ENCODE measurements at regions not wholly inside any gene's neighbourhood (a gene's known extent, or its start where the extent isn't known, plus 50 kb on each side); places are given as distances from the start of the nearest gene placed in this dataset.

DNA sequence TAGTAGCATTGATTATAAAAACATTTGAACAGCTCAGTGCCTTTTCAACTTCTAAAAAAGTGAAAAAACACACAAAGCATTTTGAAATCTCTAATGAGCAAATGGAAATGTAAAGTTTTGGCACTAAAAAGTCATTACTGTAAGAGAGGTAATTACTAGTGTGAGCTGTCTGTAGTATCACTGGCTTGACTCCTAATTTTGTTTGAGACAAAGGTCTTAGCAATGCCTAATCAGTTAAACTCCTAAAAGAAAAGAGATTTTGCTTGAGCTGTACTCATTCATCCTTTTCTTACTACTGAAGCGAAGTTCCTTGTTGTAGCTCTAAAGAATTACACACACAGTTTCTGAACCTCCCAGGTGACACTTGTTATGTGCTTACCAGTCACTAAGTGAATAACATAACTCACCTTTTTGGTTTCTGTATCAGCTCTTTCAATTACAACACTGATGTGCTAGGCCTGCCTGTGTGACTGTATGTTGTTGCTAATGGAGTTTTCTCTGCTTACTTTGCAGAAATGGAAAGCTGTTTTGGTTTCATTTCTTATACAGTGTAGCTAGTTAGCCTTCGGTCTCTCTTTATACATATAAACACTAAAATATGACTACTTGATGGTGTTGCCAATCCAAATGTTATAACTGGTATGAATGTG, 924.4 kb upstream of the TENM4 start:
- no peak for DNase-seq

GRCh38 chr11:80362563-80363340, 921.9 kb upstream of the TENM4 start:
- DNase-seq: no peak

- DNase-seq: no peak
Measured at GRCh38 chr11:80355251-80355650, 914.4 kb upstream of the TENM4 start.

- no peak for DNase-seq
Measured at GRCh38 chr11:80350541-80350940, 909.7 kb upstream of the TENM4 start.

GRCh38 chr11:80349997-80350396, 909.2 kb upstream of the TENM4 start:
- no peak for DNase-seq

DNA sequence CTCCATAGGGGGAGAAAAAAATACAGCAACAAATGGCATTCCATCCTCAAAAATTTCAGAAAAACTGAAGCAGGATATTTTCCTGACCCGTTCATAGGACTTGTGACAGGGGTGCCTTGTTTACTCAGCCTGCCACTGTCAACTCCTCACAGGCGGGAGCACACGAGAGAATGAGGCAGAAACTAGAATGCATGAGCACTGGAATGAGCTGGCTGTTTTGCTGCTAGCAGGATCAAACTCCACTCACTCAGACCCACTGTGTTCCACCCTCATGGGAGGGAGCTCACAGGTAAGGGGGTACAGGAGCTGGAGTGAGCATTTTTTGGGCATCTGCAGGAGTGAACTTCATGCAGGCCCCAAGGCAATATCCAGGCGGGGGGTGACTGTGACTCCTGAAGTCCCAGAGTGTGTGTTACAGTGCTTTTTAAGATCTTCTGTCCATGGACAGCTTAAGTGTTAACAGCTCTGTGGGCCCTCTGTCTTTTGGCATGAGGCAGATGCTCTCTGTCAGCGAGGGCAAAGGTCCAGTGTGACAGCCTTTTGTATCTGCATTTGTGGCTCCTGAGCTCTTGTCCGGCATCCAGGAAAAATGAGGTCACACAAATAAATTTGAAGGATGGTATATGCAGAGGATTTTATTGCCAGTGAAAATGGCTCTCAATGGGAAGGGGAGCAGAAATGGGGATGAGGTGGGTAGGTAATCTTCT, 905.7 kb upstream of the TENM4 start:
- no peak for DNase-seq

- no peak for DNase-seq
Measured at GRCh38 chr11:80343436-80343835, 902.6 kb upstream of the TENM4 start.

GRCh38 chr11:80338231-80338630, 897.4 kb upstream of the TENM4 start:
- DNase-seq: no peak

GRCh38 chr11:80331694-80332093, 890.9 kb upstream of the TENM4 start:
- no peak for DNase-seq

- no peak for DNase-seq
Measured at GRCh38 chr11:80330264-80330663, 889.4 kb upstream of the TENM4 start.

DNA sequence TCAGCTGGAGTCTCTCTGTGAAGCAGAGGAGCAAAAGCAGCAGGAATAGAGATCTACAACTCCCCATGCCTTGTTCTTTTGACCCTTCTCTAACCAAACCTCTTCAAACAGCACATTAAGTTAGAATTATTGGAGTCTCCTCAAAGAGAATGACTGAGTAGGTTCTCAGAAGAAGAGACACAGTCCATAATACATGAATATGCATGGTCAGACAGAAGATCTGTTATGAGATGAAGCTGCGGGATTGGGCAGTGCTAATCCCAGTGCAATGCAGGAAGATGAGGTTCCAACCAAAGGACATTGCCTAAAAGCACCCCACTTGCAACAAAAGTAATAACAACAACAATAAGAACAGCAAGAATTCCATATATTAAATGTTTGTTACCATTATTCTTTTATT, 887.9 kb upstream of the TENM4 start:
- DNase-seq: no peak

- DNase-seq: no peak
Measured at GRCh38 chr11:80327956-80328614, 887.3 kb upstream of the TENM4 start.

DNA sequence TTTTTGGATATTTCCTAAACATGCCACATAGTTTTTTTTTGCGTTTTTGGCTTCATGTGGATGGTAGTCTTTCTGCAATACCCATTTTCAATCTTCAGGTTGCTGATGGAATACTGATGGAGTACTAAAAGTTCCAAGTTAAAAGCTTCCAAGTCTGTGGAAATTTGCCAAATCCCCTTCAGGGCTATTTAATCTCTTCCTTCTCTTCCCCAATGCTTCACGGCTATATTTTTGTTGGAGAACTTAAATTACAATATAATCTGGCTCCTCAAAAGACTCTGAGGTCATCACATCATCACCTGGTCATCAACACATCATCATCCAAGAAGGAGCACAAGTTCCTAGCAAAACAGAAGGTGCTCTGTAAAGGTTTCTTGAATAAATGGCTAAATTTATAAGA, 881.0 kb upstream of the TENM4 start:
- DNase-seq: no peak

GRCh38 chr11:80320765-80321164, 879.9 kb upstream of the TENM4 start:
- DNase-seq: no peak

DNA sequence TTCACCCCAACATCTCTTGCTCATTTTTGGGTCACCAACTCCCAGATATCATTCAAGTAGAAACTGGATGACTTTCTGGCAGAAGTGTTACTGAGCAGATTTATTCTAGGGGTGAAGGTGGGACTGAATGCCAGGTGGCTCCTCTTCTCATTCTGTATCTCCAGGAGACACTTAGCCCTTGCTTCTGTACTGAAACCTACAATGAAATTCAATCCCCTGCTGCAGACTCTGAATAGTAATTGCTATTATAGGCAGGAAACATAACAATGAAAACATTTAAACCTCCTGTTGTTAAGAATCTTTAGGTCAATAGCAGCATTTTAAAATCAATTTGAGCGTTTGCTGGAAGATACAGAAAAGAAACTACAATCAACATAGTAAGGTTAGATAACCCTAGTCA, 879.4 kb upstream of the TENM4 start:
- no peak for DNase-seq

DNA sequence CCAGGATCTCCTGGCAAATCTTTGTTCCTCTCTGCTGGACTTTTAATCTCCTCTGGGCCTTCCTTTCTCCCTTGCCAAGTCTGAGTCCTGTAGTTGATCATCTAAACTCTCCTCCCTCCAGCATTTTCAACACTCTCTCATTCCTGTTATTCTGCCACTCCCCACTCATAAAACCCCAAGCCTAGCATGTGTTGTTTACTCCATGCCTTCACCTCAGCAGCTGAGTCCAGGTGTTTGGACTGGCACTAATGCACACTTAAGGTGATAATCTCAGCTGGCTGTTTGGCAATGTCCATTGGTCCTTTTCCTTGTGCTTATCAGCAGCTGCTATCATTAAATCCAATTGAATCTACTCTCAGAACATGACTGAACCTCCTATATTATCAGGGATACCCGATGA, 876.8 kb upstream of the TENM4 start:
- no peak for DNase-seq

DNA sequence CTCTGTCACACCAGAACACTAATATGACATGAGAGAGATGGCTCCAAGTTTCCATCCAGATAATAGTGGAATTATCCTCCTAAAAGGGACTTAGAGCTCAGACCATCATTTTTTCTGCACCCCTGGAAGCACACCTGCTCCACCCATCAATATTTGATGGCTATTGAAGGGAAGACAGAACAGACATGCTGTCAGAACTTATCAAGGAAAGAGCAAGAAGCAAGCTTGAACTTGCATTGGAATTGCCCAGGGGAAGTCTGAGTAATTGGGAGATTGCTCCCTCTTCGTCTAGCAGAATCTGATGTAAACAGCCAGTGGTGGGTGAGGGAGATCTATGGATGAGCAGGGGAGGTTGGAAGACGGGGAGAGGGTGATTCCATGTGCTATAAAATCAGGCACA, 874.4 kb upstream of the TENM4 start:
- no peak for DNase-seq

DNA sequence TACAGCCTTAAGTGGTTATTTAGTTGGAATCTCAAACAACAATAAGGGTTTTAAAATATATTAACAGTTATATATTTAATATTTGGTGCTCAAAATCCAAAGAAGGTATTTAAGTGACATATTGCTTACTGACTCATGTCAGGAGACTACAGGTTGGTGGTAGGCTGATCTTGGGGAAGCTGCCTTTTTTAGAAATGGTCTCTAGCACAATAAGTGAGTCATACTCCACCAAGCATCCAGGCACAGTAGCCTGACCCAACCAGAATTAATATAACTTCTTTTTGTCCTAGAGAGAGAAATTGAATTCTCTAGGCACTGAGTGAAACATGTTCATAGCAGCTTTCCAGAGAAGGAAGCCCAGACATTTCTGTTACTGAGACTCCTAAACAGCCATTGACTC, 868.5 kb upstream of the TENM4 start:
- no peak for DNase-seq

GRCh38 chr11:80307676-80308075, 866.8 kb upstream of the TENM4 start:
- no peak for DNase-seq

DNA sequence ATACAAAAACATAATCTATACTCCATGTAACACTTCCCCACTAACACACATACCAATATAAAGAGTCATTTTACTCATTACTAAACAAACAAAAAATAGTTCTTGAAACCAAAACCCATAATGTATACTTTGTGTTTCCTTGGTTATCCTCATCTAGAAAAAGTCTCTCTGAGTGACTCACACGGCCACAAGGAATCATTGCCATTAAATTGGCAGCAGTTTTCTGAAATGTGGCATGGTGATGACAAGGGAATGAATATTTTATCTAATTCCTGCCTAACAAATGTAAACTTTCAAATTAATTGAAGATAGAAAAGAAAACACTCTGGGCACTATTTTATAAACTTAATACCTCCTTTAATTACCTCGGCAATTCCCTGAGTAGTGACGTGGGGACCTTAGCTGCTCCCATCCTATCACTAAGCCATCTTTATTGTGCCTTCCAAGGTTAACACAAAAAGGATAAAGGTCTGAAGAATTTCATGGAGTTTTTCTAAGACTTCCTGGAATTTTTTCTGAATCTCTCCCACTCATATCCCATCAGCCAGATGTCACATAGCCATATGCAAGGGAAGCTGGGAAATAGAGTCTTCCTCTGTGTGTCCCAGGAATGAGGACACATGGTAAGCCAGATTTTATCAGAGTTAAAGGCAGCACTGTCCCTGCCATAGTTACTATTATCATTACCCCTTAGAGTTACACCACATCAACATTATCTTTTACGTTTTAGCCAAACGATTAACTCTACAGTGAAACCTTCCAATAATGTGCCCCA, 857.2 kb upstream of the TENM4 start:
- no peak for DNase-seq

DNA sequence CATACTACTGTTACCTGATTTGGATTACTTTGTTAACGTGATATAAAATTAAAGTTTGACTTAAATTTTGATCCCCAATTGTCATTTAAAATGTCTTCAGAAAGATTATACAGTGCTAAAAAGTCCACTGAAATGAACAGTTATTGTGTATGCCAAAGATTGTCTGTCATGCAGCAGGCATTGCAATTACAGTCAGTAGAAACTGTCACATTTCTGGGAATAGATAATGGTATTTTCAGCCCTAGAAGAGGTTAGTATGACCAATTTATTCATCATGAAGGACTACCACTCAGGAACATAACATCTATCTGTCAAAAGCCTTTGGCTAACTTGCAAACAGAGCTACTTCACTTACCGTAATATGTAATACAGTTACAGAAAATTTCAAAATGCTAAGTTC, 852.5 kb upstream of the TENM4 start:
- DNase-seq: no peak

GRCh38 chr11:80284946-80285785, 844.3 kb upstream of the TENM4 start:
- no peak for DNase-seq

Measured in central memory CD4-positive, alpha-beta T cell (primary cell).